GM12878 (cell line): ENCODE measurements at regions not wholly inside any gene's neighbourhood (a gene's known extent, or its start where the extent isn't known, plus 50 kb on each side); places are given as distances from the start of the nearest gene placed in this dataset.

ENCODE experiments used
- BMI1 ChIP-seq: fragments of 450-650 bp; IDR thresholded peaks from 2 replicates; pipeline ENCODE4 v1.6.1; 2016; ENCODE audit warnings: mild to moderate bottlenecking, moderate library complexity, borderline replicate concordance
- GATAD2B ChIP-seq: fragments of 450-650 bp; conservative IDR thresholded peaks from 2 replicates; pipeline ENCODE4 v1.6.1; 2017; ENCODE audit warnings: low read depth, mild to moderate bottlenecking, moderate library complexity
- TF ChIP-seq, protein P1 (sequence below): fragments of 450-650 bp; formaldehyde crosslinking; IDR thresholded peaks from 2 replicates; pipeline ENCODE4 v1.4.0; 2022; ENCODE audit warnings: mild to moderate bottlenecking, moderate library complexity
- TF ChIP-seq, protein P2 (sequence below): fragments of 450-650 bp; IDR thresholded peaks from 2 replicates; pipeline ENCODE4 v1.6.1; 2017; ENCODE audit warnings: mild to moderate bottlenecking, moderate library complexity

DNA sequence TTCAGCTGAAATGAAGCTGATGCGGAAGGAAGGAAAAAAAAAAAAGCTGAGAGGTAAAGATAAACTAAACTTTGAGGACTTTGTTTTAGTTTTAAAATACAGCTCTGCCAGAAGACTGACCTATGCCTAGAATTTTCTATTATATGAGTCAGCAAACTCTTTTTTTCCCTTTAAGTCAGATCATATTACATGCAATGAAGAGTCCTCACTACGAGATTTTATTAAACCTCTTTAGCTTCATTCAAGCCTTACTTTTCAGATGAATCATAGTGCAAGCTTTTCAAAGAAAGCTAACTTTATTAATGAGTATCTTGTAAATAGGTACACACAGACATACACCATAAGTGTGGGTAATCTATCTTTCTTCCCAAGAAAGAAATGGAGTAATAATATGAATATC is 57.8 kb upstream of the FSCB start (continued):
- TF ChIP-seq, protein P1, sequence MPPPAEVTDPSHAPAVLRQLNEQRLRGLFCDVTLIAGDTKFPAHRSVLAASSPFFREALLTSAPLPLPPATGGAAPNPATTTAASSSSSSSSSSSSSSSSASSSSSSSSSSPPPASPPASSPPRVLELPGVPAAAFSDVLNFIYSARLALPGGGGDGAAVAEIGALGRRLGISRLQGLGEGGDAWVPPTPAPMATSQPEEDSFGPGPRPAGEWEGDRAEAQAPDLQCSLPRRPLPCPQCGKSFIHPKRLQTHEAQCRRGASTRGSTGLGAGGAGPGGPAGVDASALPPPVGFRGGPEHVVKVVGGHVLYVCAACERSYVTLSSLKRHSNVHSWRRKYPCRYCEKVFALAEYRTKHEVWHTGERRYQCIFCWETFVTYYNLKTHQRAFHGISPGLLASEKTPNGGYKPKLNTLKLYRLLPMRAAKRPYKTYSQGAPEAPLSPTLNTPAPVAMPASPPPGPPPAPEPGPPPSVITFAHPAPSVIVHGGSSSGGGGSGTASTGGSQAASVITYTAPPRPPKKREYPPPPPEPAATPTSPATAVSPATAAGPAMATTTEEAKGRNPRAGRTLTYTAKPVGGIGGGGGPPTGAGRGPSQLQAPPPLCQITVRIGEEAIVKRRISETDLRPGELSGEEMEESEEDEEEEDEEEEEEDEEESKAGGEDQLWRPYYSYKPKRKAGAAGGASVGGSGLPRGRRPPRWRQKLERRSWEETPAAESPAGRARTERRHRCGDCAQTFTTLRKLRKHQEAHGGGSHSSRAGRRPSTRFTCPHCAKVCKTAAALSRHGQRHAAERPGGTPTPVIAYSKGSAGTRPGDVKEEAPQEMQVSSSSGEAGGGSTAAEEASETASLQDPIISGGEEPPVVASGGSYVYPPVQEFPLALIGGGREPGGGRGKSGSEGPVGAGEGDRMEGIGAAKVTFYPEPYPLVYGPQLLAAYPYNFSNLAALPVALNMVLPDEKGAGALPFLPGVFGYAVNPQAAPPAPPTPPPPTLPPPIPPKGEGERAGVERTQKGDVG (CRISPR knock-in tag), result no peak
- TF ChIP-seq GATAD2B (no peak), BMI1 (no peak)
- TF ChIP-seq, protein P2, sequence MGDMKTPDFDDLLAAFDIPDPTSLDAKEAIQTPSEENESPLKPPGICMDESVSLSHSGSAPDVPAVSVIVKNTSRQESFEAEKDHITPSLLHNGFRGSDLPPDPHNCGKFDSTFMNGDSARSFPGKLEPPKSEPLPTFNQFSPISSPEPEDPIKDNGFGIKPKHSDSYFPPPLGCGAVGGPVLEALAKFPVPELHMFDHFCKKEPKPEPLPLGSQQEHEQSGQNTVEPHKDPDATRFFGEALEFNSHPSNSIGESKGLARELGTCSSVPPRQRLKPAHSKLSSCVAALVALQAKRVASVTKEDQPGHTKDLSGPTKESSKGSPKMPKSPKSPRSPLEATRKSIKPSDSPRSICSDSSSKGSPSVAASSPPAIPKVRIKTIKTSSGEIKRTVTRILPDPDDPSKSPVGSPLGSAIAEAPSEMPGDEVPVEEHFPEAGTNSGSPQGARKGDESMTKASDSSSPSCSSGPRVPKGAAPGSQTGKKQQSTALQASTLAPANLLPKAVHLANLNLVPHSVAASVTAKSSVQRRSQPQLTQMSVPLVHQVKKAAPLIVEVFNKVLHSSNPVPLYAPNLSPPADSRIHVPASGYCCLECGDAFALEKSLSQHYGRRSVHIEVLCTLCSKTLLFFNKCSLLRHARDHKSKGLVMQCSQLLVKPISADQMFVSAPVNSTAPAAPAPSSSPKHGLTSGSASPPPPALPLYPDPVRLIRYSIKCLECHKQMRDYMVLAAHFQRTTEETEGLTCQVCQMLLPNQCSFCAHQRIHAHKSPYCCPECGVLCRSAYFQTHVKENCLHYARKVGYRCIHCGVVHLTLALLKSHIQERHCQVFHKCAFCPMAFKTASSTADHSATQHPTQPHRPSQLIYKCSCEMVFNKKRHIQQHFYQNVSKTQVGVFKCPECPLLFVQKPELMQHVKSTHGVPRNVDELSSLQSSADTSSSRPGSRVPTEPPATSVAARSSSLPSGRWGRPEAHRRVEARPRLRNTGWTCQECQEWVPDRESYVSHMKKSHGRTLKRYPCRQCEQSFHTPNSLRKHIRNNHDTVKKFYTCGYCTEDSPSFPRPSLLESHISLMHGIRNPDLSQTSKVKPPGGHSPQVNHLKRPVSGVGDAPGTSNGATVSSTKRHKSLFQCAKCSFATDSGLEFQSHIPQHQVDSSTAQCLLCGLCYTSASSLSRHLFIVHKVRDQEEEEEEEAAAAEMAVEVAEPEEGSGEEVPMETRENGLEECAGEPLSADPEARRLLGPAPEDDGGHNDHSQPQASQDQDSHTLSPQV, result no peak
